SU-DHL-6 (cell line): ENCODE measurements at regions not wholly inside any gene's neighbourhood (a gene's known extent, or its start where the extent isn't known, plus 50 kb on each side); places are given as distances from the start of the nearest gene placed in this dataset.

Experiments used
- H2AFZ ChIP-seq: fragments of 200-600 bp; sonication (generic); 2 replicates; pipeline ENCODE4 v1.6.1; 2014; ENCODE audit warnings: low read depth, mild to moderate bottlenecking, moderate library complexity, mixed read lengths, antibody characterized with exemption, low read length; ENCODE audit not compliant: severe bottlenecking
- H3F3A ChIP-seq: fragments of 200-600 bp; shearing (Covaris generic); 2 replicates; pipeline ENCODE4 v1.6.0; 2016; ENCODE audit warnings: antibody characterized with exemption, mild to moderate bottlenecking; ENCODE audit not compliant: insufficient read depth
- H3K27ac ChIP-seq: fragments of 200-600 bp; sonication (generic); 2 replicates; pipeline ENCODE4 v1.5.1; 2016; ENCODE audit warnings: low read depth, mild to moderate bottlenecking, low read length, moderate library complexity, mixed read lengths
- H3K27me3 ChIP-seq: fragments of 200-600 bp; sonication (generic), shearing (Covaris generic); 2 replicates; pipeline ENCODE4 v1.6.0; 2014; ENCODE audit warnings: mild to moderate bottlenecking, low read length
- H3K36me3 ChIP-seq: fragments of 200-600 bp; sonication (generic); 2 replicates; pipeline ENCODE4 v1.6.1; 2014; ENCODE audit warnings: mild to moderate bottlenecking, low read length, mixed read lengths
- H3K4me2 ChIP-seq: fragments of 300-600, 200-600 bp; shearing (Covaris generic), sonication (generic); 2 replicates; pipeline ENCODE4 v1.6.0; 2014; ENCODE audit warnings: low read length, low read depth, mild to moderate bottlenecking; ENCODE audit not compliant: poor library complexity, severe bottlenecking
- H3K4me3 ChIP-seq: fragments of 200-600 bp; sonication (generic); 2 replicates; pipeline ENCODE4 v1.5.1; 2014; ENCODE audit warnings: antibody characterized with exemption, low read length, mild to moderate bottlenecking, mixed read lengths; ENCODE audit not compliant: insufficient read depth, poor library complexity, severe bottlenecking
- H3K79me2 ChIP-seq: fragments of 200-600 bp; sonication (generic); 2 replicates; pipeline ENCODE4 v1.6.1; 2014; ENCODE audit warnings: mild to moderate bottlenecking, low read length, moderate library complexity; ENCODE audit not compliant: insufficient read depth
- H3K9ac ChIP-seq: fragments of 200-600 bp; sonication (generic); 2 replicates; pipeline ENCODE4 v1.7.0; 2014; ENCODE audit warnings: mild to moderate bottlenecking, low read length
- H3K9me2 ChIP-seq: fragments of 200-600 bp; sonication (generic); replicated peaks from 2 replicates; pipeline ENCODE4 v1.6.1; 2014; ENCODE audit warnings: low read length; ENCODE audit not compliant: insufficient read depth
- H3K9me3 ChIP-seq: fragments of 200-600 bp; sonication (generic); 2 replicates; pipeline ENCODE4 v1.6.1; 2014; ENCODE audit warnings: low read length, mixed read lengths; ENCODE audit not compliant: insufficient read depth
- H4K20me1 ChIP-seq: fragments of 200-600 bp; sonication (generic); 2 replicates; pipeline ENCODE4 v1.6.1; 2014; ENCODE audit warnings: low read depth, mild to moderate bottlenecking, antibody characterized with exemption, low read length, moderate library complexity, mixed read lengths
- EZH2phosphoT487 ChIP-seq: fragments of 200-600 bp; sonication (generic), shearing (Covaris generic); conservative IDR thresholded peaks from 2 replicates; pipeline ENCODE4 v1.6.1; 2018; ENCODE audit warnings: mild to moderate bottlenecking, antibody characterized with exemption, low read length, moderate library complexity, mixed read lengths
- TF ChIP-seq, protein P1 (sequence below): fragments of 200-600 bp; sonication (generic); IDR thresholded peaks from one replicate; pipeline ENCODE4 v1.5.1; 2017; ENCODE audit warnings: antibody characterized with exemption, mild to moderate bottlenecking, low read length, moderate library complexity; ENCODE audit not compliant: insufficient read depth, poor library complexity, severe bottlenecking

- TF ChIP-seq, protein P1, sequence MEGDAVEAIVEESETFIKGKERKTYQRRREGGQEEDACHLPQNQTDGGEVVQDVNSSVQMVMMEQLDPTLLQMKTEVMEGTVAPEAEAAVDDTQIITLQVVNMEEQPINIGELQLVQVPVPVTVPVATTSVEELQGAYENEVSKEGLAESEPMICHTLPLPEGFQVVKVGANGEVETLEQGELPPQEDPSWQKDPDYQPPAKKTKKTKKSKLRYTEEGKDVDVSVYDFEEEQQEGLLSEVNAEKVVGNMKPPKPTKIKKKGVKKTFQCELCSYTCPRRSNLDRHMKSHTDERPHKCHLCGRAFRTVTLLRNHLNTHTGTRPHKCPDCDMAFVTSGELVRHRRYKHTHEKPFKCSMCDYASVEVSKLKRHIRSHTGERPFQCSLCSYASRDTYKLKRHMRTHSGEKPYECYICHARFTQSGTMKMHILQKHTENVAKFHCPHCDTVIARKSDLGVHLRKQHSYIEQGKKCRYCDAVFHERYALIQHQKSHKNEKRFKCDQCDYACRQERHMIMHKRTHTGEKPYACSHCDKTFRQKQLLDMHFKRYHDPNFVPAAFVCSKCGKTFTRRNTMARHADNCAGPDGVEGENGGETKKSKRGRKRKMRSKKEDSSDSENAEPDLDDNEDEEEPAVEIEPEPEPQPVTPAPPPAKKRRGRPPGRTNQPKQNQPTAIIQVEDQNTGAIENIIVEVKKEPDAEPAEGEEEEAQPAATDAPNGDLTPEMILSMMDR: no peak
- no peak for TF ChIP-seq EZH2phosphoT487
- H3K4me3 ChIP-seq: no peak overlapping the region
- no peaks in the 10 kb centered on the region for H3K36me3 ChIP-seq
- no peak overlapping the region for H2AFZ ChIP-seq
- H3K9ac ChIP-seq: no peak overlapping the region
- no peak overlapping the region for H3K4me2 ChIP-seq
- H4K20me1 ChIP-seq: no peaks in the 10 kb centered on the region
- no peak overlapping the region for H3K27ac ChIP-seq
- H3K27me3 ChIP-seq: no peaks in the 10 kb centered on the region
- no peaks in the 10 kb centered on the region for H3F3A ChIP-seq
- H3K9me2 ChIP-seq: no peaks in the 10 kb centered on the region
- H3K9me3 ChIP-seq: no peaks in the 10 kb centered on the region
- H3K79me2 ChIP-seq: no peaks in the 10 kb centered on the region
Observed at GRCh38 chr7:110157631-110158362, 933.1 kb upstream of the LRRN3 start.

DNA sequence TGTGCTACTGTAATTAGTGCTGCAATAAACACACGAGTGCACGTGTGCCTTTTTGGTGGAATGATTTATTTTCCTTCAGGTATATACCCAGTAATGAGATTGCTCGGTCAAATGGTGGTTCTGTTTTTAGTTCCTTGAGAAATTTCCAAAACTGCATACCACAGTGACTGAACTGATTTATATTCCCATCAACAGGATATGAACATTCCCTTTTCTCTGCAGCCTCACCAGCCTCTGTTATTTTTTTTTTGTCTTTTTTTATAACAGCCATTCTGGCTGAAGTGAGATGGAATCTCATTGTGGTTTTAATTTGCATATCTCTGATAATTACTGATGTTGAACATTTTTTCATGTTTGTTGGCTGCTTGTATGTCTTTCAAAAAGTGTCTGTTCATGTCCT lies 922.9 kb upstream of the LRRN3 start:
- Histone ChIP-seq H3F3A (no peaks in the 10 kb centered on the region), H3K36me3 (no peaks in the 10 kb centered on the region), H3K27ac (no peak overlapping the region), H3K9me2 (0 out of 2 replicates have a peak, but pooled peaks cover 5% of the 10 kb centered on the region), H3K4me2 (no peak overlapping the region), H4K20me1 (no peaks in the 10 kb centered on the region), H3K79me2 (no peaks in the 10 kb centered on the region), H3K27me3 (no peaks in the 10 kb centered on the region), H3K9me3 (no peaks in the 10 kb centered on the region), H3K9ac (no peak overlapping the region), H3K4me3 (no peak overlapping the region), H2AFZ (no peak overlapping the region)
- TF ChIP-seq, protein P1: no peak
- no peak for TF ChIP-seq EZH2phosphoT487

- Histone ChIP-seq H3F3A (no peaks in the 10 kb centered on the region), H3K9ac (no peak overlapping the region), H3K9me2 (0 out of 2 replicates have a peak, but pooled peaks cover 5% of the 10 kb centered on the region), H3K9me3 (no peaks in the 10 kb centered on the region), H3K4me3 (no peak overlapping the region), H2AFZ (no peak overlapping the region), H3K27ac (no peak overlapping the region), H3K4me2 (no peak overlapping the region), H3K27me3 (no peaks in the 10 kb centered on the region), H4K20me1 (no peaks in the 10 kb centered on the region), H3K36me3 (no peaks in the 10 kb centered on the region), H3K79me2 (no peaks in the 10 kb centered on the region)
- TF ChIP-seq, protein P1: no peak
- no peak for TF ChIP-seq EZH2phosphoT487
Observed at GRCh38 chr7:110170841-110171240, 920.1 kb upstream of the LRRN3 start.
